ENCODE measurements at regions not wholly inside any gene's neighbourhood (a gene's known extent, or its start where the extent isn't known, plus 50 kb on each side); places are given as distances from the start of the nearest gene placed in this dataset.

GRCh38 chr3:82342521-82342920, 581.1 kb upstream of the GBE1 start:
- TF ChIP-seq CTCF (IDR thresholded peaks at IDR 0.05; ENCODE audit: low read depth, low read length, poor library complexity, severe bottlenecking): no peak
- no peak for TF ChIP-seq EZH2phosphoT487 (IDR thresholded peaks at IDR 0.05; ENCODE audit: borderline replicate concordance, low read length)
